Kidney epithelial cell (primary cell): ENCODE measurements at regions not wholly inside any gene's neighbourhood (a gene's known extent, or its start where the extent isn't known, plus 50 kb on each side); places are given as distances from the start of the nearest gene placed in this dataset.

Source experiments
- DNase-seq: peaks from one replicate; pipeline ENCODE4 v3.0.0-alpha.2; 2010; ENCODE audit warnings: low read depth
- H3K27me3 ChIP-seq: 2 replicates; pipeline ENCODE4 v1.6.0; 2011; ENCODE audit warnings: low read length; ENCODE audit not compliant: control insufficient read depth, insufficient read depth
- H3K36me3 ChIP-seq: 2 replicates; pipeline ENCODE4 v1.5.1; 2011; ENCODE audit warnings: low read length; ENCODE audit not compliant: control insufficient read depth, insufficient read depth
- H3K4me3 ChIP-seq: 2 replicates; pipeline ENCODE4 v1.5.1; 2011; ENCODE audit warnings: low read depth, mild to moderate bottlenecking, control low read depth, low read length
- TF ChIP-seq, protein P1 (sequence below): IDR thresholded peaks from 2 replicates; pipeline ENCODE4 v1.5.1; 2011; ENCODE audit warnings: mild to moderate bottlenecking, moderate library complexity, low read length, control low read depth, inconsistent platforms; ENCODE audit not compliant: insufficient read depth, poor library complexity, severe bottlenecking

GRCh38 chr3:178389258-178389657, 147.0 kb upstream of the KCNMB2 start:
- Histone ChIP-seq H3K27me3 (no peaks in the 10 kb centered on the region), H3K36me3 (no peaks in the 10 kb centered on the region), H3K4me3 (no peak overlapping the region)
- TF ChIP-seq, protein P1, sequence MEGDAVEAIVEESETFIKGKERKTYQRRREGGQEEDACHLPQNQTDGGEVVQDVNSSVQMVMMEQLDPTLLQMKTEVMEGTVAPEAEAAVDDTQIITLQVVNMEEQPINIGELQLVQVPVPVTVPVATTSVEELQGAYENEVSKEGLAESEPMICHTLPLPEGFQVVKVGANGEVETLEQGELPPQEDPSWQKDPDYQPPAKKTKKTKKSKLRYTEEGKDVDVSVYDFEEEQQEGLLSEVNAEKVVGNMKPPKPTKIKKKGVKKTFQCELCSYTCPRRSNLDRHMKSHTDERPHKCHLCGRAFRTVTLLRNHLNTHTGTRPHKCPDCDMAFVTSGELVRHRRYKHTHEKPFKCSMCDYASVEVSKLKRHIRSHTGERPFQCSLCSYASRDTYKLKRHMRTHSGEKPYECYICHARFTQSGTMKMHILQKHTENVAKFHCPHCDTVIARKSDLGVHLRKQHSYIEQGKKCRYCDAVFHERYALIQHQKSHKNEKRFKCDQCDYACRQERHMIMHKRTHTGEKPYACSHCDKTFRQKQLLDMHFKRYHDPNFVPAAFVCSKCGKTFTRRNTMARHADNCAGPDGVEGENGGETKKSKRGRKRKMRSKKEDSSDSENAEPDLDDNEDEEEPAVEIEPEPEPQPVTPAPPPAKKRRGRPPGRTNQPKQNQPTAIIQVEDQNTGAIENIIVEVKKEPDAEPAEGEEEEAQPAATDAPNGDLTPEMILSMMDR: no peak
- DNase-seq: no peak

DNA sequence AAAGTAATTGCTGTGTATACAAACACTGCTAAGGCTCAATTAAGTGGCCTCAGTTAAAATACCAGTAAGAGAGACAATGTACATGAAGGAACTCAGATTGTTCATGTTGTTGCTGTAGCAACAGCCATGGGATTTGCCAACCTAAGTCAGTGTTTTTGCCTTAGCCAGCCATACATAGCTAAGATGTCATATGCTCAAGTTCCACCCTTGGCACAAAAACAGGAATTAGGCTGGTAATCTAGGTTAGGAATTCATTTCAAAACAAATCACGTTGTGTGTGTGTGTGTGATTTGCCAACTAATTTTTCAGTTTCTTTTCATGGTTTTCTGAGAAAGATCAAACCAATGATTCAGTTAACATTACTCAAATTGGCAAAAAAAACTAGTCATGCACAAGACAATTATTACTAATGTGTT, 143.7 kb upstream of the KCNMB2 start:
- no peaks in the 10 kb centered on the region for H3K27me3 ChIP-seq
- TF ChIP-seq, protein P1: no peak
- no peak overlapping the region for H3K4me3 ChIP-seq
- no peak for DNase-seq
- H3K36me3 ChIP-seq: no peaks in the 10 kb centered on the region

DNA sequence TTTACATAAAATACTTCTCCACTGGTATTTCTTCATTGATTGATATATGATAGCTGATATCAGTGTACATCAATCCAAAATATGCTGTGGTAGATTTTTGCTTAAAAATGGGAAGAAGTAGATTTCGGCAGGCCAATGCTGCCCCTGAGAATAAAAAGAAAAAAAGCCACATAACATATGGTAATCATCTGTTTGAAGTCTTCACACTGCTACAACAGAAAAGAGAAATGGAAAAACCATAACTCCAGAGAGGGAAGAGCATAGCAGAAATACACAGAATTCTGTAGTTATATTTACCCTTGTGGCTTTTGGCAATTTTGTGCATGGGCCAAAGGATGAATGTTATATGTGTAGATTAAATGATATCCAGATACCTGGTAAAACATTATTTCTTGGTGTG, 143.1 kb upstream of the KCNMB2 start:
- TF ChIP-seq, protein P1: no peak
- Histone ChIP-seq H3K4me3 (no peak overlapping the region), H3K27me3 (no peaks in the 10 kb centered on the region), H3K36me3 (no peaks in the 10 kb centered on the region)
- DNase-seq: no peak

DNA sequence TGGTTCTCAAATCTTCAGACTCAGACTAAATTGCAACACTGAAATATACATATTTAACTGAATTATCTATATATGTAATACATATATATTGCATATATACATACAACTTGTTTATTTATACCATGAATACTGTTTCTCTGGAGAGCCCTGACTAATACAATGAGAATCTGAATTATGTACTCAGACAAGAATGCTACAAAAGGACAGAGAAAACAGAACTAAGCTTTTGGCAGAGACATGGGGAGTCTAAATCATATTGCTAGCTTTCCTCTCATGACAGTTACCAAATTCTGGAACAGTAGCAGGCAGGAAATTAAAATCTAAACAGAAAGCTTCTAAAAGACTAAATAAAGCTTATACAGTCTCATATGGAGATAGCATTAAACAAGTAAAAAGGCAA, 142.4 kb upstream of the KCNMB2 start:
- Histone ChIP-seq H3K27me3 (no peaks in the 10 kb centered on the region), H3K36me3 (no peaks in the 10 kb centered on the region), H3K4me3 (no peak overlapping the region)
- no peak for DNase-seq
- TF ChIP-seq, protein P1: no peak

DNA sequence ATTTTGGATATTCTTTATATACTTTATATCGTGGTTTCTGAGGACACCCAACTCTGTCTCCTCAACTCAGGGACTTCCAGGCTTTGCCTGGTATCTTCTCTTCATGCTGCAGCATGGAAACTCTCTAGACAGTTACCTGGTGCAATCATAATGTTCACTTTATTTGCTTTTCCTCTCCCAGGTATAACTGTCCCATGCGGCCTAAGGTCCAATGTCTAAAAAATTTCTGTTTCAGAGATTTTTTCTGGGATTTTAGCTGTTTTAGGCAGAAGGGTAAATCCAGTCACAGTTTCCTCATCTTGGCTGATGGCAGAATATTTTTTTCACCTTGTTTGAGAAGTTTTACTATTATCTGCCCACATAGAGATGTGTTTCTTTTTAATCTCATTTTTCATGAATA, 139.9 kb upstream of the KCNMB2 start:
- DNase-seq: no peak
- Histone ChIP-seq H3K36me3 (no peaks in the 10 kb centered on the region), H3K27me3 (no peaks in the 10 kb centered on the region), H3K4me3 (no peak overlapping the region)
- TF ChIP-seq, protein P1: no peak

DNA sequence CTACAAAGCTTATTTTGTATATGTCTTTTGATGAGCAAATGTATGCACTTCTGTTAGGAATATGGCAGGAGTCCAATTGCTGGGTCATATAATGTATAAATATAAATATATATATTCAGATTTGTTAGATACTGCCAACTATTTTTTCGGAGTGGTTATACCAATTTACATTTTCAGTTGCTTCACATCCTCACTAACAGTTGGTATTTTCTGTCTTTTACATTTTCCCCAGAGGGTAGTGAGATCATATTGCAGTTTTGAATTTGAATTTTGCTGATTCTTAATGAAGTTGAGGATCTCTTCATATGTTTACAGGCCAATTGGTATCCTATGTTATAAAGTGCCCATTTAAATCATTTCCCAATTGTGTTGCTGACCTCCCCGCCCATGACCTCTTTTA, 139.0 kb upstream of the KCNMB2 start:
- H3K36me3 ChIP-seq: no peaks in the 10 kb centered on the region
- no peak for DNase-seq
- TF ChIP-seq, protein P1: no peak
- no peaks in the 10 kb centered on the region for H3K27me3 ChIP-seq
- H3K4me3 ChIP-seq: no peak overlapping the region
